SK-N-SH treated with all-trans-retinoic acid at 6 μM for 48 hours (cell line): ENCODE measurements at regions not wholly inside any gene's neighbourhood (a gene's known extent, or its start where the extent isn't known, plus 50 kb on each side); places are given as distances from the start of the nearest gene placed in this dataset.

Source experiments
- ATAC-seq: fragments of 200-7000 bp; cut with Tn5 transposase; 3 replicates; pipeline ENCODE4 v1.9.1; 2020; ENCODE audit warnings: mild to moderate bottlenecking, moderate library complexity
- ARNTL ChIP-seq: fragments of 450-650 bp; formaldehyde crosslinking; IDR thresholded peaks from 2 replicates; pipeline ENCODE4 v1.5.0; 2020; ENCODE audit warnings: low read depth, mild to moderate bottlenecking, moderate library complexity, borderline replicate concordance
- BACH2 ChIP-seq: fragments of 250-450 bp; sonication (Bioruptor Pico); IDR thresholded peaks from 2 replicates; pipeline ENCODE4 v1.9.0; 2021; ENCODE audit warnings: mild to moderate bottlenecking, borderline replicate concordance
- CSDC2 ChIP-seq: fragments of 250-450 bp; sonication (Bioruptor Pico); IDR thresholded peaks from 2 replicates; pipeline ENCODE4 v1.5.0; 2020; ENCODE audit warnings: mild to moderate bottlenecking, moderate library complexity
- CSRNP3 ChIP-seq: fragments of 250-450 bp; sonication (Bioruptor Pico); IDR thresholded peaks from 2 replicates; pipeline ENCODE4 v1.5.1; 2021; ENCODE audit warnings: mild to moderate bottlenecking, moderate library complexity
- ESRRG ChIP-seq: fragments of 250-450 bp; sonication (Bioruptor Pico); IDR thresholded peaks from 2 replicates; pipeline ENCODE4 v1.6.1; 2021; ENCODE audit warnings: mild to moderate bottlenecking
- GLIS3 ChIP-seq: fragments of 250-450 bp; sonication (Bioruptor Pico); IDR thresholded peaks from 2 replicates; pipeline ENCODE4 v1.5.0; 2020; ENCODE audit warnings: mild to moderate bottlenecking, moderate library complexity
- ISL1 ChIP-seq: fragments of 250-450 bp; sonication (Bioruptor Pico); IDR thresholded peaks from 2 replicates; pipeline ENCODE4 v2.1.2; 2022; ENCODE audit warnings: mild to moderate bottlenecking, moderate library complexity
- OSR1 ChIP-seq: fragments of 250-450 bp; sonication (Bioruptor Pico); IDR thresholded peaks from 2 replicates; pipeline ENCODE4 v1.8.0; 2022; ENCODE audit warnings: moderate library complexity, mild to moderate bottlenecking, inconsistent platforms
- PPARA ChIP-seq: fragments of 250-450 bp; sonication (Bioruptor Pico); IDR thresholded peaks from 2 replicates; pipeline ENCODE4 v1.5.0; 2020; ENCODE audit warnings: mild to moderate bottlenecking, borderline replicate concordance
- RARB ChIP-seq: fragments of 250-450 bp; sonication (Bioruptor Pico); IDR thresholded peaks from 2 replicates; pipeline ENCODE4 v1.8.0; 2021; ENCODE audit warnings: mild to moderate bottlenecking, moderate library complexity
- TCF4 ChIP-seq: fragments of 250-450 bp; sonication (Bioruptor Pico); IDR thresholded peaks from 2 replicates; pipeline ENCODE4 v1.8.0; 2021; ENCODE audit warnings: mild to moderate bottlenecking, moderate library complexity, borderline replicate concordance
- TOX ChIP-seq: fragments of 250-450 bp; sonication (Bioruptor Pico); IDR thresholded peaks from 2 replicates; pipeline ENCODE4 v1.8.0; 2021; ENCODE audit warnings: mild to moderate bottlenecking, moderate library complexity, borderline replicate concordance
- TSHZ2 ChIP-seq: fragments of 250-450 bp; sonication (Bioruptor Pico); IDR thresholded peaks from 2 replicates; pipeline ENCODE4 v1.5.0; 2020; ENCODE audit warnings: mild to moderate bottlenecking, moderate library complexity
- ZC3H10 ChIP-seq: fragments of 250-450 bp; sonication (Bioruptor Pico); IDR thresholded peaks from 2 replicates; pipeline ENCODE4 v1.5.1; 2021; ENCODE audit warnings: mild to moderate bottlenecking, moderate library complexity
- ZFP30 ChIP-seq: fragments of 450-650 bp; formaldehyde crosslinking; IDR thresholded peaks from 2 replicates; pipeline ENCODE4 v1.5.0; 2022; ENCODE audit warnings: mild to moderate bottlenecking, moderate library complexity
- ZNF565 ChIP-seq: fragments of 450-650 bp; formaldehyde crosslinking; conservative IDR thresholded peaks from 2 replicates; pipeline ENCODE4 v1.5.0; 2020; ENCODE audit warnings: low read depth, mild to moderate bottlenecking, moderate library complexity
- ZNF8 ChIP-seq: fragments of 450-650 bp; formaldehyde crosslinking; IDR thresholded peaks from 2 replicates; pipeline ENCODE4 v1.5.0; 2020; ENCODE audit warnings: mild to moderate bottlenecking, moderate library complexity
- TF ChIP-seq, protein P1 (sequence below): fragments of 250-450 bp; sonication (Bioruptor Pico); IDR thresholded peaks from 2 replicates; pipeline ENCODE4 v1.8.0; 2020; ENCODE audit warnings: mild to moderate bottlenecking, moderate library complexity, borderline replicate concordance
- TF ChIP-seq, protein P2 (sequence below): fragments of 250-450 bp; sonication (Bioruptor Pico); IDR thresholded peaks from 2 replicates; pipeline ENCODE4 v1.5.1; 2020; ENCODE audit warnings: low read depth, mild to moderate bottlenecking, moderate library complexity

DNA sequence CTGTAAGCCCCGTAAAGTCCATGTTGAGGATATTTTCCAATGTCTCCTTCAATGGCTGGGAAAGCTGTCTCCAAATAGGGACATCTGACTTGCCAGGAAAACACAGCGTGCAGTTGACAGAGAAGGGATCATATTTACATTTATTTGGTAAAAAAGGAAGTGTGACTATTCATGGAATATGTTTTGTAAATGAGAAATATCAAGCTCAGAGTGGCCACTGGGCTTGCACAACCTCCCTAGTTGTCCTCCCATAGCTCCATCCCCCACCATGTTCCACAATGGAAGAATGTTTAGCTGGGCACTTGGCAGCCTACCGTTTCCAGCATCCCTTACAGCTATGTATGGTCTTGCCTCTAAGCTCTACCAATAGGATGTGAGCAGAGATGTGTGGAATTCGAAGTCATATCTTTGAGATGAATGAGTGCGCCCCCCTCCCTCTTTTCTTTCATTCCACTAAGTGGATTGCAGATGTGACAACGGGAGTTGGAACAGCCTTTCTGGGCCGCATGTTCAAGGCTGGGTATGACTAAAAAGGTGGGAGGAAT is 306.6 kb upstream of the ZMIZ1 start:
- TF ChIP-seq ARNTL (CRISPR knock-in tag) (no peak), PPARA (CRISPR knock-in tag) (no peak), ZFP30 (no peak), OSR1 (CRISPR knock-in tag) (no peak), BACH2 (CRISPR knock-in tag) (no peak), CSRNP3 (CRISPR knock-in tag) (no peak), ZC3H10 (no peak), TOX (CRISPR knock-in tag) (no peak), ZNF8 (CRISPR knock-in tag) (no peak), TCF4 (no peak)
- TF ChIP-seq, protein P1, sequence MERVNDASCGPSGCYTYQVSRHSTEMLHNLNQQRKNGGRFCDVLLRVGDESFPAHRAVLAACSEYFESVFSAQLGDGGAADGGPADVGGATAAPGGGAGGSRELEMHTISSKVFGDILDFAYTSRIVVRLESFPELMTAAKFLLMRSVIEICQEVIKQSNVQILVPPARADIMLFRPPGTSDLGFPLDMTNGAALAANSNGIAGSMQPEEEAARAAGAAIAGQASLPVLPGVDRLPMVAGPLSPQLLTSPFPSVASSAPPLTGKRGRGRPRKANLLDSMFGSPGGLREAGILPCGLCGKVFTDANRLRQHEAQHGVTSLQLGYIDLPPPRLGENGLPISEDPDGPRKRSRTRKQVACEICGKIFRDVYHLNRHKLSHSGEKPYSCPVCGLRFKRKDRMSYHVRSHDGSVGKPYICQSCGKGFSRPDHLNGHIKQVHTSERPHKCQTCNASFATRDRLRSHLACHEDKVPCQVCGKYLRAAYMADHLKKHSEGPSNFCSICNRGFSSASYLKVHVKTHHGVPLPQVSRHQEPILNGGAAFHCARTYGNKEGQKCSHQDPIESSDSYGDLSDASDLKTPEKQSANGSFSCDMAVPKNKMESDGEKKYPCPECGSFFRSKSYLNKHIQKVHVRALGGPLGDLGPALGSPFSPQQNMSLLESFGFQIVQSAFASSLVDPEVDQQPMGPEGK, result no peak
- TF ChIP-seq, protein P2, sequence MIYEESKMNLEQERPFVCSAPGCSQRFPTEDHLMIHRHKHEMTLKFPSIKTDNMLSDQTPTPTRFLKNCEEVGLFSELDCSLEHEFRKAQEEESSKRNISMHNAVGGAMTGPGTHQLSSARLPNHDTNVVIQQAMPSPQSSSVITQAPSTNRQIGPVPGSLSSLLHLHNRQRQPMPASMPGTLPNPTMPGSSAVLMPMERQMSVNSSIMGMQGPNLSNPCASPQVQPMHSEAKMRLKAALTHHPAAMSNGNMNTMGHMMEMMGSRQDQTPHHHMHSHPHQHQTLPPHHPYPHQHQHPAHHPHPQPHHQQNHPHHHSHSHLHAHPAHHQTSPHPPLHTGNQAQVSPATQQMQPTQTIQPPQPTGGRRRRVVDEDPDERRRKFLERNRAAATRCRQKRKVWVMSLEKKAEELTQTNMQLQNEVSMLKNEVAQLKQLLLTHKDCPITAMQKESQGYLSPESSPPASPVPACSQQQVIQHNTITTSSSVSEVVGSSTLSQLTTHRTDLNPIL, result no peak
- TF ChIP-seq, all 23 proteins: peak for 0
- no peak for ATAC-seq

DNA sequence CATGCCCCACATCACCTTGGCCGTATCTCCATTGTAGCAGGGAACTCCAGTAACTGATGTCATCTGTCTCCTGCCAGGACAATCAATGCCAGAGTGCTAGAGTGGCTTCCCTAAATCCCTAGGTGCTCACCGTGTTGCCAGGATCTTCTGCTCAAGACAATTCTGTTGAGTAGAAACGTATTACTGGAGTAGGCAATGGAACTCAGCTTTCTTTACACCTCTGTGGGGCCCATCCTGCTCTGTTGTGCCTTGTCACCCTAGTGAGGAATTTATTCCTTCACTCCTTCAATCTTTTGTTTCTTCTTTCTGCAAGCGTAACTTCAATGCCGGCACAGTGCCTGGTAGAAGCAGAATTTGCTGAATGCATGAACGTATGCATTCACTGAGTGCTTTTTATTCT is 305.5 kb upstream of the ZMIZ1 start:
- TF ChIP-seq GLIS3 (CRISPR knock-in tag) (no peak), ARNTL (CRISPR knock-in tag) (no peak), ESRRG (CRISPR knock-in tag) (no peak), CSDC2 (no peak), TOX (CRISPR knock-in tag) (no peak), ISL1 (CRISPR knock-in tag) (no peak), BACH2 (CRISPR knock-in tag) (no peak), TCF4 (no peak), TSHZ2 (CRISPR knock-in tag) (no peak), OSR1 (CRISPR knock-in tag) (no peak), ZNF565 (CRISPR knock-in tag) (no peak), ZC3H10 (no peak), RARB (no peak)
- TF ChIP-seq, protein P1, result no peak
- TF ChIP-seq, protein P2, result no peak
- ATAC-seq, result no peak
